Cardiac fibroblast (primary cell): ENCODE measurements at regions not wholly inside any gene's neighbourhood (a gene's known extent, or its start where the extent isn't known, plus 50 kb on each side); places are given as distances from the start of the nearest gene placed in this dataset.

Source experiments
- DNase-seq, 2 donors: peaks; one replicate each; pipeline versions ENCODE4 v3.0.0 to v3.0.0-alpha.2; 2010; ENCODE audit warnings: low read depth in 2 of 2
- H3K4me3 ChIP-seq, 2 donors: replicated peaks in 1 of 2; 1 replicate in 1 of 2; 2 replicates in 1 of 2; pipeline ENCODE4 v1.5.1; 2011; ENCODE audit warnings: low read depth in 2 of 2, low read length in 2 of 2, mild to moderate bottlenecking in 2 of 2, moderate library complexity in 1 of 2
- CTCF ChIP-seq: IDR thresholded peaks from one replicate; pipeline ENCODE4 v1.5.1; 2011; ENCODE audit warnings: low read depth, mild to moderate bottlenecking, low read length, inconsistent platforms

- no peak for TF ChIP-seq CTCF
- DNase-seq: peak in 1 of 2 donors; percentile 14
- H3K4me3 ChIP-seq: no peak overlapping the region
Observed at GRCh38 chr11:109994907-109995306, 98.3 kb upstream of the ZC3H12C start.

GRCh38 chr11:109996060-109996459 is 97.1 kb upstream of the ZC3H12C start:
- H3K4me3 ChIP-seq: no peak overlapping the region
- DNase-seq: no peak
- no peak for TF ChIP-seq CTCF

GRCh38 chr11:109998921-109999320 is 94.3 kb upstream of the ZC3H12C start:
- no peak overlapping the region for H3K4me3 ChIP-seq
- DNase-seq: no peak
- TF ChIP-seq CTCF: no peak

GRCh38 chr11:110000031-110000502 is 93.1 kb upstream of the ZC3H12C start:
- H3K4me3 ChIP-seq: no peak overlapping the region
- peak; percentile 87 to 95 for DNase-seq
- TF ChIP-seq CTCF: no peak

GRCh38 chr11:110000850-110001249 is 92.3 kb upstream of the ZC3H12C start:
- H3K4me3 ChIP-seq: no peak overlapping the region
- DNase-seq: peak in 1 of 2 donors; percentile 11
- no peak for TF ChIP-seq CTCF

GRCh38 chr11:110003426-110003825 is 89.8 kb upstream of the ZC3H12C start:
- H3K4me3 ChIP-seq: no peak overlapping the region
- TF ChIP-seq CTCF: no peak
- no peak for DNase-seq

GRCh38 chr11:110011595-110011994 is 81.6 kb upstream of the ZC3H12C start:
- DNase-seq: no peak
- H3K4me3 ChIP-seq: no peak overlapping the region
- no peak for TF ChIP-seq CTCF
